ENCODE measurements at regions not wholly inside any gene's neighbourhood (a gene's known extent, or its start where the extent isn't known, plus 50 kb on each side); places are given as distances from the start of the nearest gene placed in this dataset.
A peak's percentile ranks its signal among the peaks of the same experiment; 100 is the strongest.
"Not testable (repeated sequence)": the region's sequence is repeated elsewhere in the genome, so short reads cannot be mapped to it uniquely, and the experiment has no call there.

DNA sequence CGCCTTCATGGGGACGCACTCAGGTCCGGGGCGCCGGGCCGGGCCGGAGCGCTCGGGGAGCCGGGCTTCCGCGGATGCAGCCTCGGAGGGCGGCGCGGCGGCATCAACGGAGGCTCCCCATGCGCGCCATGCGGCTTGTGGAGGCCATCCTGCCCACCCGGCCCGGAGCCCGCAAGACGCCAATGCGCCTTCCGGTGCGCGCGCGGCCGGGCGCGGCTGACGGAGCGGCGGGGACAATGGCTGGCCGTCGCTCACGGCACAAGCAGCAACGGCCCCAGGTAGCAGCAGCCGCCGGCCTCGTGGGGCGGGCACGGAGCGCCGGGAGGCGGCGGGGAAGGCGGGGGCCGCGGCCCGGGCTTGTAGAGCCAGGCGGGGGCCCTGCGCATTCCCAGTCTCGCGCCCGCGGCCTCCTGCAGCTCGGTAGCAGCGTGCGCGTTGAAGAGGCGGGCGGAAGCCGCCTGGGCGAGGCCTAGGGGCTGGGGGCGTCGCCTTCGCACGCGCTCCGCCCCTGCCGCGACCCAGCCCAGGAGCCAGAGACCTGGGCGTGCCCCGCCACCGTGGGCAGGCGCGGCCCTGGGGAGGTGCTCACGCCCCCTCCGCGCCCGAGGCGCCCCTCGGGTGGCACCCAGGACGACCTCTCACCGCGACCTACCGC lies 168.6 kb upstream of the PRKX start:
- DNase-seq, result not testable (repeated sequence)

- DNase-seq, result not testable (repeated sequence)
Observed at GRCh38 chrX:3881255-3881895, 167.9 kb upstream of the PRKX start.

DNA sequence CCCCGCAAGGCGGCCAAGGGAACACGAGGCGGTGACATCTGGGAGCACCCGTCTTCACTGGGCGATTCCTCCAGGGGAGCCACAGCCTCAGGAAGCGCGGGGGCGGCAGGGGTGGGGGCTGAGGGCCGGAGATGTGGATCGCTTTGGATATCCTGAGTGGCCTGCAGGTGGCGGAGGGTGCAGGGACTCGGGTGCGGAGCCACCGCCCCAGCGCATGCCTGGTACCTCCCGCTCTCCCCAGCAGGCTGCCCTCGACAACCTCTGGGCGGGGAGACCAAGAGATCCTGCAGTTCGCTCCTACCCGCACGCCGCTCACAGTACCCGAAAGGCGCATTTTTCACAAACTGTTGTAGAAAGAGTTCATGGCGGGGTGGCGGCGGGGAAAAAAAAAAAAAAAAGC lies 162.9 kb upstream of the PRKX start:
- DNase-seq, result not testable (repeated sequence)

DNA sequence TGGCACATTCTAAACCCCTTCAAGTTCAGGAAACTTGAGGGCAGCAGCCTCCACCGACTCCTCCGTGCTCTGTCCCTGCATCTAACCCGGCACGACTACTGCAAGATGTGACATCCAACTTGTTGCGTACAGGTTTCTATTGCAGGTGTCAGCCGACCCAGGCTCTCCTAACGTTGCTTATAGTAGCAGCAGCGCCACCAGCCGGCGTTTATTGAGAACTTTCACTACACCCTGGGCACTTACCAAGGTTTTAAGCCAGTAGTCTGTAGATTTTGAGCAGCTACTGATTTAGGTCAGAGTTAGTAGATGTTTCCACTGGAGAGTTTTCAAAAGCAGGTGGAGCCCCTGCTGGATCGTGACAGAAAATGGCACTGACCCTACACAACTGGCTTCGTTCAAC lies 162.2 kb upstream of the PRKX start:
- DNase-seq, result not testable (repeated sequence)

- DNase-seq, result not testable (repeated sequence)
Observed at GRCh38 chrX:3872226-3872879, 158.9 kb upstream of the PRKX start.

DNA sequence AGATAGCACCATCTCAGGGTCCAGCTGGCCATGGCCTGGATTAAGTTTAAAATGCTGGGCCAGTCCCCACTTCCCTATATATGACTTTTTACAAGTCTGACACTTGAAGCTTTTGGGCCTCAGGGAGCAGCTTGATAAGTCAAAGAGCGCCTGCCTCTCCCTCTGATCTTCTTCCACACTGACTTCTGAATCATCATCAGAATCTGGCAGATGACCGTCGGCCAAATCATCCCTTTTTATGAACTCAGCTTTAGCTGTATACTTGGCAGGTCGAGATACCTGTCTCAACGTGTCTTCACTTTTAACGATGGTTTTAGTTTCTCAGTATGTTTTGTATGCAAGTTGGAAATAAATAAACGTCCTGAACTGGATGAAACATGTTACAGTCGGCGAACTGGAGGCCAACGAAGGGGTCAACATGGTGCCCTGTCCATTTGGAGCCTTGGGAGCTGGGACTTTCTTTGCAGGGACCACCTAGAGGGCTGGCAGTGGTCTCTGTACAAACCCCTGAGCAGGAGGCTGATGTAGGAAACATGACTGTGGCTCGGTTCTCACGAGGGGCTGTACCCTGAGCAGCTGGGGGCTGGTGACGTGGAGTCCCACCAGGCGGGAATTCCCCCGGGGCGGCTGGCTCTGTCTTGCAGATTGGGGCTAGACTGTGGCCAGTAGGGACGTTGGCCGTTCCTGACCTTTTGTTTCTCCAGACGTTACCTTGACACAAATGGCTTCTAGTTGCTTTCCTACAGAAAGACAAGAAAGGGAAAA lies 153.8 kb upstream of the PRKX start:
- DNase-seq, result not testable (repeated sequence)

DNA sequence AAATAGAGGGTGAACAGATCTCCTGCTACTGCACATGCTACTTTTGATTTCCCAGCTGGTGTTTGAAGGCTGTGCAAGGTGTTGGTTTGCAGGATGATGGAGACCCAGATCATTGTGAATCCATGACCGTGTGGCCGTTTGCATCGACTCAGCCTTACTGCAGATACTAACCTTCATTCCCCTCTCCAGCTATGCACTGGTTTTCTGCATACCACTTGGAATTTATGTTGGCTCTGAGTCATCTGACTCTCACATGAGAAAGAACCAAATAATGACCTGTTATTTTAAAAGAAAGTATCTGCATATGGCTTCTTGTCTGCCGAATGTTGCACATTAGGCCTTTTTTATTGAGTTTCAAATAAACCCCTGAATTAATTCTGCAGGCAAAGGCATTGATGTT lies 144.9 kb upstream of the PRKX start:
- not testable (repeated sequence) for DNase-seq

DNA sequence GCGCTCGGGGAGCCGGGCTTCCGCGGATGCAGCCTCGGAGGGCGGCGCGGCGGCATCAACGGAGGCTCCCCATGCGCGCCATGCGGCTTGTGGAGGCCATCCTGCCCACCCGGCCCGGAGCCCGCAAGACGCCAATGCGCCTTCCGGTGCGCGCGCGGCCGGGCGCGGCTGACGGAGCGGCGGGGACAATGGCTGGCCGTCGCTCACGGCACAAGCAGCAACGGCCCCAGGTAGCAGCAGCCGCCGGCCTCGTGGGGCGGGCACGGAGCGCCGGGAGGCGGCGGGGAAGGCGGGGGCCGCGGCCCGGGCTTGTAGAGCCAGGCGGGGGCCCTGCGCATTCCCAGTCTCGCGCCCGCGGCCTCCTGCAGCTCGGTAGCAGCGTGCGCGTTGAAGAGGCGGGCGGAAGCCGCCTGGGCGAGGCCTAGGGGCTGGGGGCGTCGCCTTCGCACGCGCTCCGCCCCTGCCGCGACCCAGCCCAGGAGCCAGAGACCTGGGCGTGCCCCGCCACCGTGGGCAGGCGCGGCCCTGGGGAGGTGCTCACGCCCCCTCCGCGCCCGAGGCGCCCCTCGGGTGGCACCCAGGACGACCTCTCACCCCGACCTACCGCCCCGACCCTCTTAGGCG lies 130.2 kb upstream of the PRKX start:
- not testable (repeated sequence) for DNase-seq

DNA sequence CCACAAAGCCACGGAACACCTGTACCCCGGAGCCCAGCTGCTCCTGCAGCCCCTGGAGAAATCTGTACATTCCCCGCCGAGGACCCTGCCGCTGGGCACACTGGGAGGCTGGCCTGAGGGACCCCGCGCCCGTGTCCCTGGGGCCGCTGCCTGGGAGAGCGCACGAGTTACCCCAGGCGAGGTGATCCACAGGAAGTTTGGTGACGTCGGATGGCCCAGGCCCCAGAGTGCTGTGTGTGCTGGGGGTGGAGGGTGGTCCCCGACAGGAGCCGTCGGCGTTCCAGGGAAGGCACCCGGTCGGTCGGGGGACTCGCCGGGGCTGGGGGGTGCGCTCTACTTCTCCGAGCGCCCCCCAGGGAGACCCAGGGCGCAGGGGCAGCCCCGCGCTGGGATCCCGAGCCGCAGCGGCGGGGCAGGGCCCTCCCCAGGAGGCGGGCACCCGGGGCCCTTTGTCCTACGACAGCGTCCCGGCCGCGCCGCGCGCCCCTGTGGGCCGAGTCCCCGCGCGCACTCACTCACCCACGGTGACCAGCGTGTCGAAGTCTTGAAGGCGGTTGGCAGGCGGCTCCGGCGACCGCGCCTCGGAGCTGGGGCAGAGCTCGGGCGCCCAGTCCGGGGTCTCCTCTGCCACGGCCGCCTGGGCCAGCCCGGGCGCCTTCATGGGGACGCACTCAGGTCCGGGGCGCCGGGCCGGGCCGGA lies 129.5 kb upstream of the PRKX start:
- DNase-seq, result peak in 1 of 2 donors; percentile 34

GRCh38 chrX:3838754-3839153 lies 125.3 kb upstream of the PRKX start:
- not testable (repeated sequence) for DNase-seq

- DNase-seq, result not testable (repeated sequence)
Observed at GRCh38 chrX:3837958-3838643, 124.7 kb upstream of the PRKX start.

DNA sequence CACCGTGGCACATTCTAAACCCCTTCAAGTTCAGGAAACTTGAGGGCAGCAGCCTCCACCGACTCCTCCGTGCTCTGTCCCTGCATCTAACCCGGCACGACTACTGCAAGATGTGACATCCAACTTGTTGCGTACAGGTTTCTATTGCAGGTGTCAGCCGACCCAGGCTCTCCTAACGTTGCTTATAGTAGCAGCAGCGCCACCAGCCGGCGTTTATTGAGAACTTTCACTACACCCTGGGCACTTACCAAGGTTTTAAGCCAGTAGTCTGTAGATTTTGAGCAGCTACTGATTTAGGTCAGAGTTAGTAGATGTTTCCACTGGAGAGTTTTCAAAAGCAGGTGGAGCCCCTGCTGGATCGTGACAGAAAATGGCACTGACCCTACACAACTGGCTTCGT lies 123.8 kb upstream of the PRKX start:
- not testable (repeated sequence) for DNase-seq

GRCh38 chrX:3833761-3834542 lies 120.5 kb upstream of the PRKX start:
- DNase-seq, result not testable (repeated sequence)

GRCh38 chrX:3830020-3830419 lies 116.6 kb upstream of the PRKX start:
- not testable (repeated sequence) for DNase-seq

DNA sequence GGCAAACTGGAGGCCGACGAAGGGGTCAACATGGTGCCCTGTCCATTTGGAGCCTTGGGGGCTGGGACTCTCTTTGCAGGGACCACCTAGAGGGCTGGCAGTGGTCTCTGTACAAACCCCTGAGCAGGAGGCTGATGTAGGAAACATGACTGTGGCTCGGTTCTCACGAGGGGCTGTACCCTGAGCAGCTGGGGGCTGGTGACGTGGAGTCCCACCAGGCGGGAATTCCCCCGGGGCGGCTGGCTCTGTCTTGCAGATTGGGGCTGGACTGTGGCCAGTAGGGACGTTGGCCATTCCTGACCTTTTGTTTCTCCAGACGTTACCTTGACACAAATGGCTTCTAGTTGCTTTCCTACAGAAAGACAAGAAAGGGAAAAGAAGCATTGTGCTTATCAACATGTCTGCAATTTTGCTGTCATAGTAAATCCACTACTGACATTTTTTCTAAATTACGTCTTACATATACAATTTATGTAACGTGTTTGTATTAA lies 115.6 kb upstream of the PRKX start:
- not testable (repeated sequence) for DNase-seq

DNA sequence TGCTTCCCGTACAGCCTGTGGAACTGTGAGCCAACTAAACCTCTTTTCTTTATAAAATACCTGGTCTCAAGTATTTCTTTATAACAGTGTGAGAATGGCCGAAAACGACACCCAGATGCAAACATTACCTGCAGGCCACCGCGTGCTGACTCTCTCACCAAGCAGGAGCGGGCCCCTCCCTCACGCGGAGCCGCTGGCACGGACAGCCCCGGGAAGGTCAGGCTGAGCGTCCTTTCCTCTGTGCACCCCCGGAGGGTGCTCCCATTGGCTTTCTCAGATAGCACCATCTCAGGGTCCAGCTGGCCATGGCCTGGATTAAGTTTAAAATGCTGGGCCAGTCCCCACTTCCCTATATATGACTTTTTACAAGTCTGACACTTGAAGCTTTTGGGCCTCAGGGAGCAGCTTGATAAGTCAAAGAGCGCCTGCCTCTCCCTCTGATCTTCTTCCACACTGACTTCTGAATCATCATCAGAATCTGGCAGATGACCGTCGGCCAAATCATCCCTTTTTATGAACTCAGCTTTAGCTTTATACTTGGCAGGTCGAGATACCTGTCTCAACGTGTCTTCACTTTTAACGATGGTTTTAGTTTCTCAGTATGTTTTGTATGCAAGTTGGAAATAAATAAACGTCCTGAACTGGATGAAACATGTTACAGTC lies 115.1 kb upstream of the PRKX start:
- DNase-seq, result not testable (repeated sequence)

- not testable (repeated sequence) for DNase-seq
Observed at GRCh38 chrX:3824008-3824407, 110.6 kb upstream of the PRKX start.

DNA sequence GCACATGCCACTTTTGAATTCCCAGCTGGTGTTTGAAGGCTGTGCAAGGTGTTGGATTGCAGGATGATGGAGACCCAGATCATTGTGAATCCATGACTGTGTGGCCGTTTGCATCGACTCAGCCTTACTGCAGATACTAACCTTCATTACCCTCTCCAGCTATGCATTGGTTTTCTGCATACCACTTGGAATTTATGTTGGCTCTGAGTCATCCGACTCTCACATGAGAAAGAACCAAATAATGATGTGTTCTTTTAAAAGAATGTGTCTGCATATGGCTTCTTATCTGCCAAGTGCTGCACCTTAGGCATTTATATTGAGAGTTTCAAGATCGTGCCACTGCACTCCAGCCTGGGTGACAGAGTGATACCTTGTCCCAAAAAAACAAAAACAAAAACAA lies 106.7 kb upstream of the PRKX start:
- no peak for DNase-seq

- DNase-seq, result not testable (repeated sequence)
Observed at GRCh38 chrX:3817480-3817879, 104.0 kb upstream of the PRKX start.

Measured in stimulated activated CD4-positive, alpha-beta T cell treated with anti-CD3 and anti-CD28 coated beads, Interleukin-2, amount 100 ng/mL, for 48 hours (primary cell).